ENCODE measurements at regions not wholly inside any gene's neighbourhood (a gene's known extent, or its start where the extent isn't known, plus 50 kb on each side); places are given as distances from the start of the nearest gene placed in this dataset.

GRCh38 chr3:192001218-192001617, 540.3 kb downstream of the PYDC2 start:
- Histone ChIP-seq H3K4me3 (no peak overlapping the region), H3K27ac (no peak overlapping the region), H3K9me3 (peaks cover 0 to 1% of the 10 kb centered on the region in 2 donors), H3K4me1 (no peaks in the 10 kb centered on the region), H3K36me3 (no peaks in the 10 kb centered on the region), H3K27me3 (no peaks in the 10 kb centered on the region)
- TF ChIP-seq CTCF (IDR thresholded peaks at IDR 0.05), result no peak
- DNase-seq (no peak), ATAC-seq (no peak)
- intact Hi-C loops (cut with DNase I), result no loop called here

GRCh38 chr3:192005989-192006388, 545.0 kb downstream of the PYDC2 start:
- DNase-seq, result no peak
- intact Hi-C loops (cut with DNase I), result no loop called here
- H3K4me1 ChIP-seq, result no peaks in the 10 kb centered on the region
- H3K27ac ChIP-seq, result no peak overlapping the region
- no peak overlapping the region for H3K4me3 ChIP-seq
- no peak for TF ChIP-seq CTCF (IDR thresholded peaks at IDR 0.05)
- ATAC-seq, result no peak
- H3K27me3 ChIP-seq, result no peaks in the 10 kb centered on the region
- no peaks in the 10 kb centered on the region for H3K36me3 ChIP-seq
- H3K9me3 ChIP-seq, result peaks cover 0 to 1% of the 10 kb centered on the region in 2 donors

GRCh38 chr3:192009903-192010302, 548.9 kb downstream of the PYDC2 start:
- H3K27me3 ChIP-seq, result no peaks in the 10 kb centered on the region
- H3K27ac ChIP-seq, result no peak overlapping the region
- DNase-seq (no peak), ATAC-seq (no peak)
- H3K4me3 ChIP-seq, result no peak overlapping the region
- no peak for TF ChIP-seq CTCF (IDR thresholded peaks at IDR 0.05)
- intact Hi-C loops (cut with DNase I), result no loop called here
- peaks cover 0 to 5% of the 10 kb centered on the region in 2 donors for H3K9me3 ChIP-seq
- H3K36me3 ChIP-seq, result no peaks in the 10 kb centered on the region
- H3K4me1 ChIP-seq, result no peaks in the 10 kb centered on the region

DNA sequence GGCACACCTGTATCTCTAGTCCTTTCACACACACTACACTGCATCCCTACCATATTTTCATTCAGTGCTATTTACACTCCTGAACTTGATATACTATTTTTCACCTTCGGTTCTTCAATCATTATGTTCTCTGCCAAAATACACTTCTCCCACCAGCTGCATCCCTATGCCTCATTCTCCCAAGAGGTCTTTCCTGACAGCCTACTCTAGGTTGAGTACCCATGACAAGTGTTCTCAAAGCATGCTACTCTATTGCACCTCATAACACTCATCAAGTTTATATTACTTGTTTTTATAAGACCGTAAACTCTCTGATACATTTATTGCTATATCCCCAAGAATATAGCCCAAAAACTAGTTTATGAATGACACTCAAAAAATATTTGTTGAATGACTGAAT, 549.5 kb downstream of the PYDC2 start:
- Histone ChIP-seq H3K36me3 (no peaks in the 10 kb centered on the region), H3K27me3 (no peaks in the 10 kb centered on the region), H3K4me3 (no peak overlapping the region), H3K9me3 (peaks cover 0 to 5% of the 10 kb centered on the region in 2 donors), H3K27ac (no peak overlapping the region), H3K4me1 (no peaks in the 10 kb centered on the region)
- no peak for TF ChIP-seq CTCF (IDR thresholded peaks at IDR 0.05)
- DNase-seq, result no peak
- intact Hi-C loops (cut with DNase I), result no loop called here
- peak; percentile 56 for ATAC-seq

DNA sequence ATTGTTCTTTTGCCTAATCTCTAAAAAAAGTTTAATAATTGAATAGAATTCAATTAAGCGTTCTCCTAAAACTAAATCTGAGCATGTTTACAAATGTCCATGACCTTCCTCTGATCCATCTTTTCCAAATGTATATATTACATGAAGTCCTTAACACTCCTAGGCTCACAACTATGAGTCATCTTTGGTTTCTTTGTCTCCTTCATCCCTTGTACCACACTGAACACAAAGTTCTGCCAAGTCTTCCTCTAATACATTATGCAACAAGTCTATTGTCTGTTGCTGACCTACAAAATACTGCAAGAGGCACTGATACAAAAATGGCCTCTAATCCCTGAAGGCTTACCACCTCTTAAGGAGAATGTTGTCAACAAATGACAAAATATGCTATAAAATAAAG, 550.2 kb downstream of the PYDC2 start:
- Histone ChIP-seq H3K9me3 (peaks cover 0 to 5% of the 10 kb centered on the region in 2 donors), H3K27ac (no peak overlapping the region)
- ATAC-seq, result no peak

More for the DNA sequence above, 550.2 kb downstream of the PYDC2 start:
- no peaks in the 10 kb centered on the region for H3K4me1 ChIP-seq
- no peak overlapping the region for H3K4me3 ChIP-seq
- H3K36me3 ChIP-seq, result no peaks in the 10 kb centered on the region
- DNase-seq, result no peak
- intact Hi-C loops (cut with DNase I), result no loop called here
- no peaks in the 10 kb centered on the region for H3K27me3 ChIP-seq
- TF ChIP-seq CTCF (IDR thresholded peaks at IDR 0.05), result no peak

All from left lung (tissue), 4 donors.